ENCODE measurements at regions not wholly inside any gene's neighbourhood (a gene's known extent, or its start where the extent isn't known, plus 50 kb on each side); places are given as distances from the start of the nearest gene placed in this dataset.

GRCh38 chr16:26913851-26914250 lies 152.9 kb upstream of the C16orf82 start:
- CTCF ChIA-PET: interaction anchor here (0.7 to 0.8 kb wide), 2 partner anchors 171 to 196 kb away, joined by 3 read pairs; no protein-coding TSS in a partner anchor
- Mint-ChIP-seq H3K9me3 (peaks cover 2% of the 10 kb centered on the region), H3K27ac (no peak overlapping the region), H3K4me3 (no peak overlapping the region), H3K4me1 (no peaks in the 10 kb centered on the region), H3K36me3 (no peaks in the 10 kb centered on the region), H3K27me3 (ENCODE audit: low read depth) (no peaks in the 10 kb centered on the region)
- POLR2A ChIA-PET: interaction anchor here (0.6 kb wide), 1 partner anchor 1223 kb away, joined by 3 read pairs; no protein-coding TSS in a partner anchor
- no peak for DNase-seq (ENCODE audit: low spot score)
- no peak for ATAC-seq
- no peak for TF ChIP-seq ZNF396 (CRISPR knock-in tag; IDR thresholded peaks at IDR 0.05; ENCODE audit: borderline replicate concordance)
- TF ChIP-seq IRF1 (CRISPR knock-in tag; IDR thresholded peaks at IDR 0.05): no peak
- TF ChIP-seq TP53 (CRISPR knock-in tag; IDR thresholded peaks at IDR 0.05): no peak
- TF ChIP-seq NFYB (CRISPR knock-in tag; conservative IDR thresholded peaks at IDR 0.05; ENCODE audit: low read depth): no peak
- TF ChIP-seq ZNF425 (CRISPR knock-in tag; conservative IDR thresholded peaks at IDR 0.05): no peak
- TF ChIP-seq JUN (CRISPR knock-in tag; IDR thresholded peaks at IDR 0.05): no peak
- no peak for TF ChIP-seq ARID4B (CRISPR knock-in tag; IDR thresholded peaks at IDR 0.05; ENCODE audit: borderline replicate concordance)
- TF ChIP-seq GRHL2 (CRISPR knock-in tag; IDR thresholded peaks at IDR 0.05; ENCODE audit: insufficient replicate concordance, severe bottlenecking): no peak
- TF ChIP-seq JAZF1 (CRISPR knock-in tag; IDR thresholded peaks at IDR 0.05): no peak
- TF ChIP-seq ZNF121 (CRISPR knock-in tag; IDR thresholded peaks at IDR 0.05): no peak
- TF ChIP-seq CBFB (CRISPR knock-in tag; IDR thresholded peaks at IDR 0.05; ENCODE audit: low read depth): no peak

- H3K27me3 Mint-ChIP-seq (ENCODE audit: low read depth): peaks cover 3% of the 10 kb centered on the region; the same call in 1 of the 2 replicates
- CTCF ChIA-PET: interaction anchor here (0.7 to 1.1 kb wide), 3 partner anchors 15 to 286 kb away, joined by 3 to 4 read pairs (median 3); no protein-coding TSS in a partner anchor
- H3K4me1 Mint-ChIP-seq: no peaks in the 10 kb centered on the region
- H3K9me3 Mint-ChIP-seq: peaks cover 29% of the 10 kb centered on the region
- DNase-seq (ENCODE audit: low spot score) (no peak), ATAC-seq (no peak)
- no peak overlapping the region for H3K27ac Mint-ChIP-seq
- POLR2A ChIA-PET: no interaction called here
- H3K36me3 Mint-ChIP-seq: no peaks in the 10 kb centered on the region
- no peak overlapping the region for H3K4me3 Mint-ChIP-seq
- TF ChIP-seq ARID4B (CRISPR knock-in tag; IDR thresholded peaks at IDR 0.05; ENCODE audit: borderline replicate concordance) (no peak), SOX15 (CRISPR knock-in tag; IDR thresholded peaks at IDR 0.05) (no peak), USF2 (CRISPR knock-in tag; IDR thresholded peaks at IDR 0.05) (no peak), ATF3 (CRISPR knock-in tag; conservative IDR thresholded peaks at IDR 0.05) (no peak), KAT7 (CRISPR knock-in tag; IDR thresholded peaks at IDR 0.05; ENCODE audit: borderline replicate concordance) (no peak), MXD4 (CRISPR knock-in tag; IDR thresholded peaks at IDR 0.05; ENCODE audit: borderline replicate concordance) (no peak), ZSCAN18 (CRISPR knock-in tag; IDR thresholded peaks at IDR 0.05) (no peak)
These were observed 135.7 kb upstream of the C16orf82 start for GRCh38 chr16:26930786-26931581.
